GM21360 (cell line): ENCODE measurements at regions not wholly inside any gene's neighbourhood (a gene's known extent, or its start where the extent isn't known, plus 50 kb on each side); places are given as distances from the start of the nearest gene placed in this dataset.

Source experiments
- ATAC-seq: cut with Tn5 transposase; IDR thresholded peaks from one replicate; pipeline ENCODE4 v1.9.1; 2021; ENCODE audit warnings: mild to moderate bottlenecking, moderate library complexity; ENCODE audit not compliant: unreplicated experiment

- no peak for ATAC-seq
Observed at GRCh38 chr18:42137693-42138375, 182.8 kb downstream of the PIK3C3 start.

GRCh38 chr18:42141439-42141838 lies 186.4 kb downstream of the PIK3C3 start:
- no peak for ATAC-seq

DNA sequence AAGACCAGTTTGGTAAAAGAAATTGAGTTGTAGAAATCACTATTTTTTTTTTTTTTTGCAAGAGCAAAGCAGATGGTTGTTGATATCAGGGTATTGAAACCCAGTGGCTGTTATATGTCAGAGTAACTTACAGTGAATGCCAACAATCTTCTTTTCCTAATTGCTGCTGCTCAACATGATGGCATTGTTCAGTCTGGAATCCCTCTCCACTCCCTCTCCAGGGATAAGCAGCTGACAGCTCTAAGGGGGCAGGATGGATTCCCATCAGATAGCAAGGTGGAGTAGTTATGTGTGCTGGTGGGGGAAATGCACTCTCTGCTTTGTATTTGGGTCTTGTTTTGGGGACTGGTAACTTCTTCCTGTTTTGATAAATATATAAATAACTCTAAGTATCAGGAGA lies 200.0 kb downstream of the PIK3C3 start:
- no peak for ATAC-seq

DNA sequence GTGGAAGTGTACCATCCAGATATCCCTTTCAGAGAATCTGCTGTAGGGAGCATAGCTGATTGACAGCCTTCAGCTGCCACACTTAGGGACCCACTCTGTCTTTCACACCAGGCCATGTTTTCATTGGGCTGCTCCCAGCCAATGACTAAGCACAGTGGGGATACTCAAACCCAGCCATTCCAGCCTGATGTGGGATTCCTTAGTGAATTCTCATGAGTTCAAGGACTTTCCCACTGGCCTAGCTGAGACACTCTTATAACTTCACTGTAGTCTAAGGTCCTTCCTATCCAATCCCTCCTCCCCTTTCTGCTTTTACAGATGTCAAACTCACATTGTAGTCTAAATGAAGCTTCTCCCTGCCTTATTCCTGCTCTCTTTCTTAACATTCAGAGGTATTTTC lies 201.2 kb downstream of the PIK3C3 start:
- ATAC-seq, result no peak

- no peak for ATAC-seq
Observed at GRCh38 chr18:42157420-42157819, 202.4 kb downstream of the PIK3C3 start.

GRCh38 chr18:42157878-42158277 lies 202.8 kb downstream of the PIK3C3 start:
- no peak for ATAC-seq

DNA sequence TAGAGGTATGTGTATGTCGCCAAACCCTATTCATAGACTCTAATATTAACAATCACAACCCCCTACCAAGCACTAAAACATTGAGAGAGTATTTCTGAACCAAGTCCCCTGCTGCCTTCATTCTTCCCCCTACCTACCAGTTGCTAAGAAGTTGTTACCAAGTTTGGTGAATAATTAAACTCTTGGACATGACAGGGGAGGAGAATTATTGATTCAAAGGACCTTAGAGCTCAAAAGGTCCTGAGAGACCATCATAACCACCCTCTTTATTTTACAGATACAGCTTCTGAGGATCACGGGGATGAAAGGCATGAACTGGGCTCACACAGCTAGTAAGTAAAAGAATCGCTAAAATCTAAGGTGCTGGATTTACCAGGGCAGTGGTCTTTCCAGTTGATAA lies 204.1 kb downstream of the PIK3C3 start:
- ATAC-seq, result no peak

DNA sequence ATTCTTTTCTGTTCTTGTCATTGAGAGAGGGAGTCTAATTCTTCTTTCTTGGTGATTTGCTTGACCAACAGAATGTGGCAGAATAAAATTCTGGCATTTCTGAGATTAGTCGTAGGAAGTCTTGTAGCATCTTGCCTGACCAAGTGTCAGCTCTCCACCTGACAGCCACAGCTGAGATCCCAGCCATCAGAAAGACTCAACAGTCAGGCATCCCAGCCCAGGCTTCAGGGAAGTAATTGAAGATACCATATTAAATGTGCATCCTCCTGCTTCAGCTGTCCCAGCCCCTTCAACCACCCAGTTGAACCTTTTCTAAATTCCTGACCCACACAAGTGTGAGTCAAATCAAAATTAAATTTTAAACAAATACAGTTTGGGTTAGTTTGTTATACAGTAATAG lies 208.3 kb downstream of the PIK3C3 start:
- ATAC-seq, result no peak

GRCh38 chr18:42164556-42164955 lies 209.5 kb downstream of the PIK3C3 start:
- no peak for ATAC-seq

GRCh38 chr18:42165922-42166513 lies 211.0 kb downstream of the PIK3C3 start:
- no peak for ATAC-seq

- ATAC-seq, result no peak
Observed at GRCh38 chr18:42168487-42168886, 213.5 kb downstream of the PIK3C3 start.

GRCh38 chr18:42168907-42169306 lies 213.9 kb downstream of the PIK3C3 start:
- no peak for ATAC-seq

GRCh38 chr18:42174909-42175308 lies 219.9 kb downstream of the PIK3C3 start:
- ATAC-seq, result no peak

- ATAC-seq, result no peak
Observed at GRCh38 chr18:42176599-42176998, 221.6 kb downstream of the PIK3C3 start.

DNA sequence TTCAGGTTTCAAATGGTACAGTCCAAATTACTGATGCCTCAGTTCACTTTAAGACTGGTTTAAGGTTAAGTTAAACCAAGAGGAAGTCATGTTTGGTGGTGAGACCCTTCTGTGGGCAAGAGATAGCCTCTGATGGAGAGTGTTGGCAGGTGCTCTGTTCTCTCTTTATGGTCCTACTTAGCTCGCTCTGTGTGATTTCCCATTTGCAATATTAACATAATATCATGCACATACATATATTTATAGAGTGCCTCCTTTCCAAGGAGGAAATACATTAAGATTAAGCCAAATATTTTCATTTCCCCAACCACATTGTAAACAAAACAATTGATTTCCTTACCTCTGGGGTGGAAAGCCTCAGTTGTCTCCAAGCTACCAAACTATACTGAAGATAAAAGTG lies 222.4 kb downstream of the PIK3C3 start:
- ATAC-seq, result no peak

DNA sequence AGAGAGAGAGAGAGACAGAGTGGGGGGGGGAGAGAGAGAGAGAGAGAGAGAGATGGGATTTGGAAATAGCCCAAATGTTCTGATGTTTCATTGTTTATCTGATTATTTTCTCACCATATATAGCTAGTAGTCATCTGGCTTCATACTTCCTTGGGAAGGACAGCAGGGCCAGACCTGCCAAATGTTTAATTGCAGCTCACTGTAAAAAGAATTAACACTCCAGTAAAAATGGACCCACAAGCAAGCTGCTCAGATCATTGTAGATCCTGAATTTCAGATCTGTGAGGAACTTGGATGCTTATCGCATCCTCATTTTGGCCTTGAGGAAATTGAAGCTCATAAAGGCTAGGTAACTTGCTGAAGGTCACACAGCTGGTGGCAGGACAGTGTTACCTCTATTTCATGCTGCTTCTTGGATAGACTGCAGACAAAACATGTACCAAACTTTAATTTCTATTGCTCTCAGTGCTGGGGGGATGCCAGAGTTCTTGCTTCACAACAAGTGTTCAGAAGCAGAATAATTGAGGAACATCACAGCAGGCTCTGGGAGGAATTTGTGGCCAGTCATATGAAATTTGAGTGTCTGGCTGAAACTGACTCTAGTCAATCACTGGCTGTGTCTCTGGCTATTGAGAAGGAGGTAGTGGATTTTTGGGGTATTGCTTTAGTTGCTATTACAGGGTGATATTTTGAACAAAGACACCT lies 223.5 kb downstream of the PIK3C3 start:
- ATAC-seq, result no peak

DNA sequence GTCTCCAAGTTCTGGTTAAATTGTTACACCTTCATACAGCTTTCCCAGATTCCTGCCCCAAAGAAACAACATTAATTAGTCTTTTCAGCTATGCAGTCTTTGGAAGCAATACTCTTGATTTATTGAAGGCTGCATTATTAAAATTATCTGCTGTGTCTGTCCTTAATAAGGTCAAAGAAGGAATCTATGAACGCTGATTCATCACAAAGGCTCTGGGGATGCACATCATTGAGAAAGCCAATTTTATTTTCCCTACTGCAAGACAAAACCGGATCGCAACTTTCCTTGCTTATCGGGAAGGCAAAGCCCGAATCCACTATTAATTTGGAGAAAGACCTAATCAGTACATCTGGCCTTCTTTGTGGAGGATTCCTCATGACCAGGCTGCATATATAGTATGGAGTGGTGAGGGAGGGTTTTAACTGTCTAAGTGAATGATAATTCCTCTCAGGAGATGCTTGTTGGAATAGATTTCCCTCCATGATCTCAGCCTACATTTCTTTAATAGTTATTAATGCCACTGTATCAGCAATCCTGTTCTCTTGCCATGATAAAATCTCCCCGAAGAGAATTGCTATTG lies 224.6 kb downstream of the PIK3C3 start:
- ATAC-seq, result no peak

- ATAC-seq, result no peak
Observed at GRCh38 chr18:42181474-42181873, 226.4 kb downstream of the PIK3C3 start.

- no peak for ATAC-seq
Observed at GRCh38 chr18:42182728-42183700, 228.0 kb downstream of the PIK3C3 start.

DNA sequence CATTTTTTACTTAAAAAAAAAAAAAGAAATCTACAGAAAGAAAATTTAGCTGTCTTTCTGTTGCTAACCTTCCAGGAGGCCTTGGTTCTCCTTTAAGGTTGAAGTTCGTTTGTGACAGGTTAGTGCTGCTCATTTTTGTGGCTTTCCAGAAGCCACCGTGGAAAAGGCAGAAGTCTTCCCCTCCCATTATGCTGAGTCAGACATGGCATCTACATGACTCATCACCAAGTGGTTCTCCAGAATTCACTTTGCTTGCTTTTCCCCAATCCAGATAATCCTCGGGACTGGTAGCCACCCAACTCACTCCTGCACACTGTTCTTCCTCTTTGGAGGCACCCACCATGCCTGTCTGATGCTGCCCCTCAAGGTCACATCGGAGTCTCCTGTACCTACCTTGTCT lies 228.7 kb downstream of the PIK3C3 start:
- ATAC-seq, result no peak
